Panc1 (cell line): ENCODE measurements at regions not wholly inside any gene's neighbourhood (a gene's known extent, or its start where the extent isn't known, plus 50 kb on each side); places are given as distances from the start of the nearest gene placed in this dataset.

Experiments used
- CTCF ChIP-seq: fragments of 450-650 bp; IDR thresholded peaks from 2 replicates; pipeline ENCODE4 v1.5.1; 2017; ENCODE audit warnings: mild to moderate bottlenecking
- POLR2AphosphoS5 ChIP-seq: IDR thresholded peaks from 2 replicates; pipeline ENCODE4 v1.6.1; 2012; ENCODE audit warnings: mild to moderate bottlenecking, low read depth, low read length, moderate library complexity

- TF ChIP-seq POLR2AphosphoS5 (no peak), CTCF (no peak)
Observed at GRCh38 chr10:30555465-30555864, 74.1 kb downstream of the LYZL2 start.
